GM12873 (cell line): ENCODE measurements at regions not wholly inside any gene's neighbourhood (a gene's known extent, or its start where the extent isn't known, plus 50 kb on each side); places are given as distances from the start of the nearest gene placed in this dataset.

Experiments
- TF ChIP-seq, protein P1 (sequence below): IDR thresholded peaks from 2 replicates; pipeline ENCODE4 v1.5.1; 2012; ENCODE audit warnings: low read depth, mild to moderate bottlenecking, moderate library complexity, low read length, control low read depth; ENCODE audit not compliant: insufficient read depth; ENCODE audit errors: missing control alignments

DNA sequence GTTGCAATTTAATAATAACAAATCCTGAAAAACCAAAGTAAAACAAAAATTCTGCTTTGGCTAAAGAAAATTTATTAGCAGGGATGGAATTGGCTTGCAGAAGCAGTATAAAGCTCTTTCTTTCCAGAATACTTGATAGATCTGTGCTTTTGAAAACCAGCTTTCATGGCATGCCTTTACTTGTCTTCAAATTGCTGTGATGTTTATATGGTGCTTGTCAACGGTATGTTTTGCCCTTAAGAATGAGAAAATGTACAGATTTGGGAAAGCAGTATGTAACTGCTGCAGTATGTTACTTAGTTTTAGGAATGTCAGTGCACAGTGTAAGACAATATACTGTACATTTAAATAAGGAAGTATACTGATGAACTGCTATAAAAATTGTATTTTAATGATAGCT, 120.8 kb upstream of the PCDH20 start:
- TF ChIP-seq, protein P1, sequence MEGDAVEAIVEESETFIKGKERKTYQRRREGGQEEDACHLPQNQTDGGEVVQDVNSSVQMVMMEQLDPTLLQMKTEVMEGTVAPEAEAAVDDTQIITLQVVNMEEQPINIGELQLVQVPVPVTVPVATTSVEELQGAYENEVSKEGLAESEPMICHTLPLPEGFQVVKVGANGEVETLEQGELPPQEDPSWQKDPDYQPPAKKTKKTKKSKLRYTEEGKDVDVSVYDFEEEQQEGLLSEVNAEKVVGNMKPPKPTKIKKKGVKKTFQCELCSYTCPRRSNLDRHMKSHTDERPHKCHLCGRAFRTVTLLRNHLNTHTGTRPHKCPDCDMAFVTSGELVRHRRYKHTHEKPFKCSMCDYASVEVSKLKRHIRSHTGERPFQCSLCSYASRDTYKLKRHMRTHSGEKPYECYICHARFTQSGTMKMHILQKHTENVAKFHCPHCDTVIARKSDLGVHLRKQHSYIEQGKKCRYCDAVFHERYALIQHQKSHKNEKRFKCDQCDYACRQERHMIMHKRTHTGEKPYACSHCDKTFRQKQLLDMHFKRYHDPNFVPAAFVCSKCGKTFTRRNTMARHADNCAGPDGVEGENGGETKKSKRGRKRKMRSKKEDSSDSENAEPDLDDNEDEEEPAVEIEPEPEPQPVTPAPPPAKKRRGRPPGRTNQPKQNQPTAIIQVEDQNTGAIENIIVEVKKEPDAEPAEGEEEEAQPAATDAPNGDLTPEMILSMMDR: no peak

- TF ChIP-seq, protein P1: no peak
These were observed 115.9 kb upstream of the PCDH20 start for GRCh38 chr13:61531383-61532065.

GRCh38 chr13:61508936-61509335, 93.3 kb upstream of the PCDH20 start:
- TF ChIP-seq, protein P1: no peak

DNA sequence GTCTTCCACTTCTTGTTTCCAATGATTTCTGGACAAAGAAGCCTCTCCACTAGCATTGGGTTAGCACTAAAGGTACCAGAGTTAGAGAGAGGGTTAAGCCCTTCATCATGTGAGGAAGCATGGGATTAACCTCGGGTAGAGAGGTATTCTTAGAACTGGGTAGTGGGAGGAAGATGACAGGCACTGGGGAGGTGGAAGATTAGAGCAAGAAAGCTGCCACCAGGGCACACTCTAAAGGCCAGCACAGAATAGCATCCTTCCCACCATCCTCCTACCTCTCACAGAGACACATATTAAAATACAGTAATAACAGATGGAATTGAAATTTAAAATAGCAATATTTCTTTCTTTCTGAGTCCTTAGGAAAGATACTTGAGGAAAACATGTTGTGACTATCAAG, 84.5 kb upstream of the PCDH20 start:
- TF ChIP-seq, protein P1: no peak

DNA sequence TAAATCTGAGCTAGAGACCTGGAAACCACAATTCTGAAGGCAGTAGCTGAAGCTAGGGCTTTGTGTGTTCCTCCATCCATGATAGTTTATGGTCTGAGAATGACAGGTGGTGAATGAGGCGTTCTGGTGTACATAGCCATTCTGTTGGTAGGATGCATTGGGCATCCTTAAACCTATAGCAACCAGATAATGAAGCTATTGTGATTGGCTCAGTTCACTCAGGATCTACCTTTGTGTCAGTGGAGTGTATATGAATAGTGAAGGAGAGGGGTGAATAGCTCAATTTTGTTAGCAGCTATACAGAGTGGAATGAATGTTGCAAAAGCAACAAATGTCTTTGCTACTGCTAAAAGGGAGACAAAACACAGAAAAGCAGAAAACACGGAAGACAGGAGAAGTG, 80.0 kb upstream of the PCDH20 start:
- TF ChIP-seq, protein P1: no peak

GRCh38 chr13:61486496-61486895, 70.8 kb upstream of the PCDH20 start:
- TF ChIP-seq, protein P1: no peak

DNA sequence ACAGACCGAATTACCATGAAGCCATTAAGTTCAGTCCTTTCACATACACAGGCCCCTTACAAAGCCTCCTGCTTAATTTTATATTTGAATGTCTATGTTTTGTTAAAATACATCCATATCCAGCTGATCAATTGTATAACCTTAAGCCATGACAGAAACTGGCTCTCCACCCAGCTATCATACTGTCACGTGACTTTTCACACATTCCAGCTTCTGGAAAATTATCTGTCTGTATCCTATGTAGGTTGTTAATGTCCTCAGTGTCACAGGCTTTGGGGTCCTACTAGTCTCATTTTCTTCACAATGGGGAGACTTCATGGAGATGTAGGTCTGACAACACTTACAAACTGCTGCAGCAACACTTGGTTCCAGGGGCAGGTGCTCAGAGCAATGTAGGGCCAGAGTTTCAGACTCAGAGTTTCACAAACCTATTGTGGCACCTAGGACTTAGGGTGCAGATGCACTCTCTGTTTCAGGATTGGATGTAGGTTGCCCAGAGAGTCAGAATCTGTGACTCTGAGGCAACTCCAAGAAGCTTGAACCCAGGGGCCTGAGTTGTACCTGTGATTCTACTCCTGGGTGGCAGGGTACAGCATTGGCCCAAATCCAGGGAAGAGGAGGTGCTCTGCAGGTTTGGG, 69.6 kb upstream of the PCDH20 start:
- TF ChIP-seq, protein P1: no peak
